ENCODE measurements at regions not wholly inside any gene's neighbourhood (a gene's known extent, or its start where the extent isn't known, plus 50 kb on each side); places are given as distances from the start of the nearest gene placed in this dataset.

DNA sequence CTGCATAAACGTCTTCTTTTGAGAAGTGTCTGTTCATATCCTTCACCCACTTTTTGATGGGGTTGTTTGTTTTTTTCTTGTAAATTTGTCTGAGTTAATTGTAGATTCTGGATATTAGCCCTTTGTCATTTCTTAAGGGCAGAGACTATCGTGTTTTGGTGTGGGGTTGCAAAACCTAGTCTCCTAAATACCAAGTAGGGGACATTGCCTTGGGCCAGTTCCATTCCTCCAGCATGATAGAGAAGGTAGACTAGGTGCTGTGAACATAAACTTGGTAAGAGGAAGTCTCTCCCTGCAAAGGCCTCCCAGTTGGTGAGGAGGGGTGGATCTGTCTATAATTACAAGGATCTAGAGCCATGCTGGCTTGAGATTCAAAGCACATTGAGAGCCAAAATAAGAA, 390.7 kb downstream of the VRK1 start:
- TF ChIP-seq POLR2A (IDR thresholded peaks at IDR 0.05; ENCODE audit: low read length) (no peak), GATA1 (IDR thresholded peaks at IDR 0.05; ENCODE audit: low read depth, low read length) (no peak)

All from erythroblast (primary cell).